A673 (cell line): ENCODE measurements at regions not wholly inside any gene's neighbourhood (a gene's known extent, or its start where the extent isn't known, plus 50 kb on each side); places are given as distances from the start of the nearest gene placed in this dataset.

ENCODE experiments used
- CTCF ChIP-seq: fragments of 300-800, 200-600 bp; sonication (generic); conservative IDR thresholded peaks from 2 replicates; pipeline ENCODE4 v1.5.1; 2017; ENCODE audit warnings: low read depth, mild to moderate bottlenecking, antibody characterized with exemption, low read length, moderate library complexity, mixed read lengths
- EZH2 ChIP-seq: fragments of 200-600 bp; sonication (generic); IDR thresholded peaks from 2 replicates; pipeline ENCODE4 v1.6.1; 2017; ENCODE audit warnings: borderline replicate concordance, low read depth, mild to moderate bottlenecking, mixed read lengths, antibody characterized with exemption, low read length; ENCODE audit not compliant: poor library complexity, severe bottlenecking

GRCh38 chr2:4091869-4092268 is 388.5 kb downstream of the DCDC2C start:
- TF ChIP-seq CTCF (no peak), EZH2 (no peak)
